ENCODE measurements at regions not wholly inside any gene's neighbourhood (a gene's known extent, or its start where the extent isn't known, plus 50 kb on each side); places are given as distances from the start of the nearest gene placed in this dataset.

DNA sequence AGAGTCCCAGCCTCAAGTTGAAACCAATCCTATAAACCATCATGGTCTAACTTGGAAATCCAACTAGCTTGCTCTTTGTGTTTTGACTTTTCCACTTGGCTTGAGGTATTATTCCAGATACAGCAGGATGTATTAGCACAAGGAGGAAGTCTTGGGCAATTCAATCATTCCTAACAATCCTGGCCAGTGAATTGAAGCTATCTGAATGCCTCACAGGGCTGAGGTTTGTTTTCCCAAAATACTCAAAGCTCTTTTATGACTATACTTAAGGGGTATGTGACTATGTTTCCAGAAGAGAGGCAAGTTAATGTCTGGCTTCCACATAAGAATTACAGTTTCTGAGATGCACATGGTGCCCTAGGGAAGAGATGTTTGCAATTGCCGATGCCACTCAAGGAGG, 66.8 kb upstream of the SH3RF1 start:
- ATAC-seq (ENCODE audit: insufficient number of reproducible peaks, low FRiP score, low read depth) (no peak), DNase-seq (ENCODE audit: low spot score) (no peak)
- TF ChIP-seq, protein P1, sequence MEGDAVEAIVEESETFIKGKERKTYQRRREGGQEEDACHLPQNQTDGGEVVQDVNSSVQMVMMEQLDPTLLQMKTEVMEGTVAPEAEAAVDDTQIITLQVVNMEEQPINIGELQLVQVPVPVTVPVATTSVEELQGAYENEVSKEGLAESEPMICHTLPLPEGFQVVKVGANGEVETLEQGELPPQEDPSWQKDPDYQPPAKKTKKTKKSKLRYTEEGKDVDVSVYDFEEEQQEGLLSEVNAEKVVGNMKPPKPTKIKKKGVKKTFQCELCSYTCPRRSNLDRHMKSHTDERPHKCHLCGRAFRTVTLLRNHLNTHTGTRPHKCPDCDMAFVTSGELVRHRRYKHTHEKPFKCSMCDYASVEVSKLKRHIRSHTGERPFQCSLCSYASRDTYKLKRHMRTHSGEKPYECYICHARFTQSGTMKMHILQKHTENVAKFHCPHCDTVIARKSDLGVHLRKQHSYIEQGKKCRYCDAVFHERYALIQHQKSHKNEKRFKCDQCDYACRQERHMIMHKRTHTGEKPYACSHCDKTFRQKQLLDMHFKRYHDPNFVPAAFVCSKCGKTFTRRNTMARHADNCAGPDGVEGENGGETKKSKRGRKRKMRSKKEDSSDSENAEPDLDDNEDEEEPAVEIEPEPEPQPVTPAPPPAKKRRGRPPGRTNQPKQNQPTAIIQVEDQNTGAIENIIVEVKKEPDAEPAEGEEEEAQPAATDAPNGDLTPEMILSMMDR (IDR thresholded peaks at IDR 0.05): no peak
- no peaks in the 10 kb centered on the region for H3K36me3 ChIP-seq
- no peak overlapping the region for H3K27ac ChIP-seq
- H3K4me3 ChIP-seq: no peak overlapping the region
- H3K4me1 ChIP-seq (ENCODE audit: control insufficient read depth in 1 of 2, low read depth in 2 of 2): no peaks in the 10 kb centered on the region
- H3K9me3 ChIP-seq: no peaks in the 10 kb centered on the region
- H3K27me3 ChIP-seq (replicated peaks; ENCODE audit: insufficient read depth): no peaks in the 10 kb centered on the region

DNA sequence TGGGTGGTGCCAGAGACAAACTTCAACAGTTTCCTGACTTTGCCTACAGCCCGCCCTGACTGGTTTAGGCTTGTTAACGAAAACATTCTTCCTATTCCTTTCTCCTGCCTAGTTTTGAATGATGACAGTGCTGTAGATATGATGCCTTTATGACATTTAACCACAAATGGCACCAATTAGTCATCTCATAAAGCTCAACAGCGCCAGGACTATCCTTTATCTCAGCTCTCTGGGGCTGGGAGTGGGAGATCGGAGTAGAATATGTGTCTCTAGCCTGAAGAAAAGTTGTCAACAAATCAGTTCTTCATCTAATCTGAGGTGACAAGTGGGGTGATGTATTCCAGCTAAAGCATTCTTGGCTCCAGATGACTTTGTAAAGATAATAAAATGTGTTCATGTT, 64.6 kb upstream of the SH3RF1 start:
- H3K4me3 ChIP-seq: peak overlapping the region; percentile 8
- TF ChIP-seq, protein P1 (IDR thresholded peaks at IDR 0.05): no peak
- H3K9me3 ChIP-seq: no peaks in the 10 kb centered on the region
- no peaks in the 10 kb centered on the region for H3K4me1 ChIP-seq (ENCODE audit: control insufficient read depth in 1 of 2, low read depth in 2 of 2)
- no peaks in the 10 kb centered on the region for H3K36me3 ChIP-seq
- ATAC-seq (ENCODE audit: insufficient number of reproducible peaks, low FRiP score, low read depth) (peak; percentile 21), DNase-seq (ENCODE audit: low spot score) (no peak)
- no peaks in the 10 kb centered on the region for H3K27me3 ChIP-seq (replicated peaks; ENCODE audit: insufficient read depth)
- no peak overlapping the region for H3K27ac ChIP-seq

DNA sequence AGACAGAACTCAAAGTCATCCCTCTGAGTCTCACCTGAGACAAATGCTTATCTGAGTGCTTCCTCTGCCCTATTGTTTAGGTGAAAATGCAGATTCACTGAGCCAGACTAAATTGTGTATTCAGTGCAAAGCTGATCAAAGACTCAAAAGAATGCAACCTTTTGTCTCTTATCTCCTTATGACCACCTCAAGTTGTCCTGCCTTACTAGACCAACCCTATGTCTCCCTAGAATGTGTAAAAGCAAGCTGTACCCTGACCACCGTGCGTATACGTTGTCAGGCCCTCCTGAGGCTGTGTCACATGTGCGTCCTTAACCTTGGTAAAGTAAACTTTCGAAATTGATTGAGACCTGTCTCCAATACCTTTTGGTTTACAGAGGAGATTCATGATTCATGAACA, 63.6 kb upstream of the SH3RF1 start:
- Histone ChIP-seq H3K4me3 (no peak overlapping the region), H3K27me3 (replicated peaks; ENCODE audit: insufficient read depth) (no peaks in the 10 kb centered on the region), H3K27ac (no peak overlapping the region), H3K4me1 (ENCODE audit: control insufficient read depth in 1 of 2, low read depth in 2 of 2) (no peaks in the 10 kb centered on the region), H3K9me3 (no peaks in the 10 kb centered on the region), H3K36me3 (no peaks in the 10 kb centered on the region)
- no peak for DNase-seq (ENCODE audit: low spot score)
- TF ChIP-seq, protein P1 (IDR thresholded peaks at IDR 0.05): no peak
- no peak for ATAC-seq (ENCODE audit: insufficient number of reproducible peaks, low FRiP score, low read depth)

DNA sequence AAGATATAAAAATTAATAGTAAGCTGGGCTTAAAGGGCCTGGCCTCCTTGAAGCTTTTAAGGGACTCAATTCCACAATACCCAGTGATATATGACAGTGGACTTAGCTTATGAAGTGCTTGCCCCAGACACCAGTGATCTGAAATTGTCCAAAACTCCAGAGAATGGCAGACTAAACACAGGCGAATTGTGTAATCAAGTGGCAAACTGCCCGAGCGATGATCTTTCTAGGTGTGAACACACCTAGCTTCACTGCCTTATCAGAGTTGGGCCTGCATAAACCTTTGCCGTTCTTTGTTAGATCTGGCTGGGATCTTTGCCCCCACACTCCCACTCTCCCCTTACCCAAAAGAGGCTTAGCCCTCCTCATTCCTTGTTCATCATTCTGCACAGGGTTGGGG, 62.5 kb upstream of the SH3RF1 start:
- no peak for DNase-seq (ENCODE audit: low spot score)
- ATAC-seq (ENCODE audit: insufficient number of reproducible peaks, low FRiP score, low read depth): peak; percentile 4
- no peak overlapping the region for H3K27ac ChIP-seq
- H3K27me3 ChIP-seq (replicated peaks; ENCODE audit: insufficient read depth): no peaks in the 10 kb centered on the region
- TF ChIP-seq, protein P1 (IDR thresholded peaks at IDR 0.05): no peak
- no peaks in the 10 kb centered on the region for H3K4me1 ChIP-seq (ENCODE audit: control insufficient read depth in 1 of 2, low read depth in 2 of 2)
- no peak overlapping the region for H3K4me3 ChIP-seq
- no peaks in the 10 kb centered on the region for H3K36me3 ChIP-seq
- no peaks in the 10 kb centered on the region for H3K9me3 ChIP-seq

DNA sequence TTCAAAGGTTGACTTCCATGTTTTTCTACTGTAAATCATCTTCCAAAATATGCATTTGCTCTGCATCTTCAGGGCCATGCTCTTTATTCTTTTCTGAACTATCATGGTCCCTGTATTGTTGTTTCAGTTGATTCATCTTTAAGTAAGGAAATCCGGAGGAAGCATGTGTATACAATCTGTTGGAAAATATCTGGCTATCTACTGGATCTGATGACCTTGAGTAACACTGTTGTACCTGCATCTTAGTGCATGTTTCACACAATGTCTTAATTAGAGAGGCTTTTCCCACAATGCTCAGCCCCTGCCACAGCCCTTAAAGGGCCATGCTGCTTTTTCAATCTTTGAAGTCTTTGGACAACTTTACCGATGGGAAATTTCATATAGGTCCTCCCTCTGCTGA, 61.8 kb upstream of the SH3RF1 start:
- H3K4me1 ChIP-seq (ENCODE audit: control insufficient read depth in 1 of 2, low read depth in 2 of 2): no peaks in the 10 kb centered on the region
- H3K27me3 ChIP-seq (replicated peaks; ENCODE audit: insufficient read depth): no peaks in the 10 kb centered on the region
- no peak overlapping the region for H3K4me3 ChIP-seq
- H3K9me3 ChIP-seq: no peaks in the 10 kb centered on the region
- H3K27ac ChIP-seq: no peak overlapping the region
- H3K36me3 ChIP-seq: no peaks in the 10 kb centered on the region
- DNase-seq (ENCODE audit: low spot score) (no peak), ATAC-seq (ENCODE audit: insufficient number of reproducible peaks, low FRiP score, low read depth) (no peak)
- TF ChIP-seq, protein P1 (IDR thresholded peaks at IDR 0.05): no peak
